Esophagus squamous epithelium (tissue), 5 donors: ENCODE measurements at regions not wholly inside any gene's neighbourhood (a gene's known extent, or its start where the extent isn't known, plus 50 kb on each side); places are given as distances from the start of the nearest gene placed in this dataset.

Experiments used
- DNase-seq: peaks from one replicate; lab custom pipeline; 2025; lab: John Stamatoyannopoulos, UW
- H3K27ac ChIP-seq, 4 donors: fragments of 200-600 bp; sonication (generic); one replicate each; pipeline ENCODE4 v1.5.1; 2016 to 2019; ENCODE audit warnings: mild to moderate bottlenecking in 1 of 4
- H3K27me3 ChIP-seq, 4 donors: fragments of 200-600 bp; sonication (generic); 1 replicate in 3 of 4; 2 replicates in 1 of 4; pipeline versions ENCODE4 v1.5.1 to v1.6.0; 2017 to 2021; ENCODE audit warnings: antibody characterized with exemption in 1 of 4
- H3K36me3 ChIP-seq, 3 donors: fragments of 200-600 bp; sonication (generic); one replicate each; pipeline ENCODE4 v1.5.1; 2016 to 2019
- H3K4me1 ChIP-seq, 3 donors: fragments of 200-600 bp; sonication (generic); one replicate each; pipeline ENCODE4 v1.5.1; 2017 to 2019
- H3K4me3 ChIP-seq, 4 donors: fragments of 200-600 bp; sonication (generic); 1 replicate in 3 of 4; 2 replicates in 1 of 4; pipeline ENCODE4 v1.5.1; 2016 to 2019; ENCODE audit warnings: mild to moderate bottlenecking in 2 of 4, moderate library complexity in 1 of 4
- H3K9me3 ChIP-seq, 3 donors: fragments of 200-600 bp; sonication (generic); one replicate each; pipeline ENCODE4 v1.5.1; 2016 to 2019
- CTCF ChIP-seq, 6 experiments: fragments of 450-650 bp in 4 of 6; fragments of 200-600 bp in 2 of 6; sonication (generic) in 2 of 6; IDR thresholded peaks; one replicate each; pipeline ENCODE4 v1.5.1; 2016 to 2019; ENCODE audit warnings: antibody characterized with exemption in 6 of 6, mild to moderate bottlenecking in 4 of 6, moderate library complexity in 4 of 6
- POLR2A ChIP-seq, 4 donors: fragments of 450-650 bp; IDR thresholded peaks; one replicate each; pipeline ENCODE4 v1.6.1; 2017; ENCODE audit warnings: antibody characterized with exemption in 4 of 4, mild to moderate bottlenecking in 4 of 4, moderate library complexity in 3 of 4
- WGBS, 2 donors: methylation state at CpG; one replicate each; pipeline ENCODE4 v1.1.5; 2018; 5-methylcytosine and 5-hydroxymethylcytosine counted together
- intact Hi-C: fragments of 100-400 bp; cut with DNase I; formaldehyde crosslinking; loops from one replicate; pipeline ENCODE4 v1.15.0; 2022
- donor health status: DM: yes; HTN: yes; CAD: no.

GRCh38 chr1:11380500-11380899 lies 98.5 kb upstream of the DISP3 start:
- TF ChIP-seq POLR2A (IDR thresholded peaks at IDR 0.05) (no peak), CTCF (IDR thresholded peaks at IDR 0.05) (no peak)
- WGBS, 2 donors = 63 to 65% methylated on average over 5 of the region's 5 CpGs
- no peak for DNase-seq
- no peaks in the 10 kb centered on the region for H3K36me3 ChIP-seq
- intact Hi-C loops = no loop called here
- H3K4me3 ChIP-seq = no peak overlapping the region
- no peak overlapping the region for H3K27ac ChIP-seq
- no peaks in the 10 kb centered on the region for H3K4me1 ChIP-seq
- H3K27me3 ChIP-seq = peaks cover 0 to 21% (median 0%) of the 10 kb centered on the region in 4 donors
- H3K9me3 ChIP-seq = no peaks in the 10 kb centered on the region

- 29 to 33% methylated on average over 6 to 10 of the region's 10 CpGs for WGBS, 2 donors
- TF ChIP-seq POLR2A (IDR thresholded peaks at IDR 0.05) (no peak), CTCF (IDR thresholded peaks at IDR 0.05) (no peak)
- H3K9me3 ChIP-seq = no peaks in the 10 kb centered on the region
- intact Hi-C loops = no loop called here
- H3K4me3 ChIP-seq = no peak overlapping the region
- H3K27me3 ChIP-seq = peaks cover 0 to 47% (median 0%) of the 10 kb centered on the region in 4 donors
- H3K27ac ChIP-seq = no peak overlapping the region
- DNase-seq = no peak
- H3K36me3 ChIP-seq = no peaks in the 10 kb centered on the region
- no peaks in the 10 kb centered on the region for H3K4me1 ChIP-seq
Observed at GRCh38 chr1:11383553-11384169, 95.3 kb upstream of the DISP3 start.

DNA sequence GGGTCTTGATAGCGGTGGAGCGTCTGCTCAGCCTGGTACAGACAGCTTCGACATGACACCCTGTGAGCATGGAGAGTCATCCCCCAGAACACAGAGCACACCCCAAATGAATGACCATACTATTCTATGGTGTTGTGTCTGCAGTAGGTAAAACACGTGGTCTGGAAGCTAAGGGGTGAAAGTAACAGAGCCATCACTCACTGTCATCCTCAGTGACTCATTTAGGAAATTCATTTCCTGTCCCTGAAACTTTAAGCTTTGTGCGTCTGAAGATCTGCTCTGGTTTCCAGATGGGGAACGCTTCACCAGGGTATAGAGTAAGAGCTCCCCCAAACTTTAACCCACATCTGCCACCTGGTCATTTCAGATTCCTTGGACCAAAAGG lies 94.8 kb upstream of the DISP3 start:
- H3K27ac ChIP-seq = no peak overlapping the region
- TF ChIP-seq CTCF (IDR thresholded peaks at IDR 0.05) = no peak
- TF ChIP-seq POLR2A (IDR thresholded peaks at IDR 0.05) = no peak
- WGBS, 2 donors = 35 to 40% methylated on average over 6 of the region's 6 CpGs
- no peaks in the 10 kb centered on the region for H3K36me3 ChIP-seq
- no peaks in the 10 kb centered on the region for H3K4me1 ChIP-seq
- no peak overlapping the region for H3K4me3 ChIP-seq
- H3K9me3 ChIP-seq = no peaks in the 10 kb centered on the region
- intact Hi-C loops = no loop called here
- no peak for DNase-seq
- H3K27me3 ChIP-seq = peaks cover 0 to 47% (median 0%) of the 10 kb centered on the region in 4 donors

- TF ChIP-seq CTCF (IDR thresholded peaks at IDR 0.05) (no peak), POLR2A (IDR thresholded peaks at IDR 0.05) (no peak)
- Histone ChIP-seq H3K9me3 (no peaks in the 10 kb centered on the region), H3K4me1 (no peaks in the 10 kb centered on the region), H3K36me3 (no peaks in the 10 kb centered on the region), H3K27me3 (peaks cover 0 to 58% (median 0%) of the 10 kb centered on the region in 4 donors), H3K4me3 (no peak overlapping the region), H3K27ac (no peak overlapping the region)
- DNase-seq = no peak
- WGBS, 2 donors = 32 to 40% methylated on average over 6 of the region's 6 CpGs
- intact Hi-C loops = no loop called here
Observed at GRCh38 chr1:11387829-11388228, 91.1 kb upstream of the DISP3 start.

GRCh38 chr1:11388617-11389016 lies 90.3 kb upstream of the DISP3 start:
- no peak for DNase-seq
- TF ChIP-seq CTCF (IDR thresholded peaks at IDR 0.05) (no peak), POLR2A (IDR thresholded peaks at IDR 0.05) (no peak)
- H3K9me3 ChIP-seq = no peaks in the 10 kb centered on the region
- peaks cover 0 to 66% (median 0%) of the 10 kb centered on the region in 4 donors for H3K27me3 ChIP-seq
- no peak overlapping the region for H3K27ac ChIP-seq
- H3K36me3 ChIP-seq = no peaks in the 10 kb centered on the region
- no peaks in the 10 kb centered on the region for H3K4me1 ChIP-seq
- no peak overlapping the region for H3K4me3 ChIP-seq
- 37 to 62% methylated on average over 4 to 5 of the region's 9 CpGs for WGBS, 2 donors
- intact Hi-C loops = no loop called here
